Activated T-cell treated with anti-CD3 and anti-CD28 coated beads, Interleukin-2, amount 50 U/mL, for 4 hours (primary cell): ENCODE measurements at regions not wholly inside any gene's neighbourhood (a gene's known extent, or its start where the extent isn't known, plus 50 kb on each side); places are given as distances from the start of the nearest gene placed in this dataset.

ENCODE experiments used
- ATAC-seq, 2 donors: fragments of 200-7000 bp; cut with Tn5 transposase; one replicate each; pipeline ENCODE4 v1.10.0; 2021
- DNase-seq: peaks from one replicate; pipeline ENCODE4 v3.0.0-alpha.2; 2020
- H3K27me3 Mint-ChIP-seq: one replicate; pipeline ENCODE4 v1.8.0; 2021; ENCODE audit warnings: low read depth, mixed read lengths
- H3K36me3 Mint-ChIP-seq: one replicate; pipeline ENCODE4 v1.8.0; 2022; ENCODE audit warnings: mixed read lengths; ENCODE audit not compliant: insufficient read depth
- H3K4me1 Mint-ChIP-seq: one replicate; pipeline ENCODE4 v1.8.0; 2021; ENCODE audit warnings: low read depth, mixed read lengths
- H3K4me3 Mint-ChIP-seq: one replicate; pipeline ENCODE4 v1.8.0; 2021; ENCODE audit warnings: mild to moderate bottlenecking, moderate library complexity, mixed read lengths
- H3K9me3 Mint-ChIP-seq: one replicate; pipeline ENCODE4 v1.8.0; 2021; ENCODE audit warnings: mixed read lengths

- no peak for DNase-seq
- ATAC-seq, result no peak
- Mint-ChIP-seq H3K27me3 (peaks cover 4% of the 10 kb centered on the region), H3K9me3 (no peaks in the 10 kb centered on the region), H3K4me1 (no peaks in the 10 kb centered on the region), H3K4me3 (no peak overlapping the region), H3K36me3 (no peaks in the 10 kb centered on the region)
Measured at GRCh38 chr10:111440501-111440900, 363.7 kb downstream of the ADRA2A start.

GRCh38 chr10:111445667-111446066 is 368.8 kb downstream of the ADRA2A start:
- ATAC-seq (peak in 1 of 2 donors; percentile 14), DNase-seq (no peak)
- no peaks in the 10 kb centered on the region for H3K36me3 Mint-ChIP-seq
- peaks cover 1% of the 10 kb centered on the region for H3K27me3 Mint-ChIP-seq
- H3K9me3 Mint-ChIP-seq, result peaks cover 4% of the 10 kb centered on the region
- H3K4me1 Mint-ChIP-seq, result no peaks in the 10 kb centered on the region
- H3K4me3 Mint-ChIP-seq, result no peak overlapping the region

- ATAC-seq (no peak), DNase-seq (no peak)
- H3K9me3 Mint-ChIP-seq, result peaks cover 4% of the 10 kb centered on the region
- H3K4me1 Mint-ChIP-seq, result no peaks in the 10 kb centered on the region
- H3K36me3 Mint-ChIP-seq, result no peaks in the 10 kb centered on the region
- no peak overlapping the region for H3K4me3 Mint-ChIP-seq
- H3K27me3 Mint-ChIP-seq, result peaks cover 1% of the 10 kb centered on the region
Measured at GRCh38 chr10:111446966-111447365, 370.1 kb downstream of the ADRA2A start.

GRCh38 chr10:111452153-111452552 is 375.3 kb downstream of the ADRA2A start:
- Mint-ChIP-seq H3K36me3 (no peaks in the 10 kb centered on the region), H3K4me1 (no peaks in the 10 kb centered on the region), H3K27me3 (peaks cover 3% of the 10 kb centered on the region), H3K4me3 (no peak overlapping the region), H3K9me3 (peaks cover 4% of the 10 kb centered on the region)
- DNase-seq (no peak), ATAC-seq (no peak)

GRCh38 chr10:111455776-111456426 is 379.1 kb downstream of the ADRA2A start:
- Mint-ChIP-seq H3K4me1 (no peaks in the 10 kb centered on the region), H3K9me3 (no peaks in the 10 kb centered on the region), H3K27me3 (peaks cover 16% of the 10 kb centered on the region), H3K4me3 (no peak overlapping the region), H3K36me3 (no peaks in the 10 kb centered on the region)
- DNase-seq (no peak), ATAC-seq (no peak)

DNA sequence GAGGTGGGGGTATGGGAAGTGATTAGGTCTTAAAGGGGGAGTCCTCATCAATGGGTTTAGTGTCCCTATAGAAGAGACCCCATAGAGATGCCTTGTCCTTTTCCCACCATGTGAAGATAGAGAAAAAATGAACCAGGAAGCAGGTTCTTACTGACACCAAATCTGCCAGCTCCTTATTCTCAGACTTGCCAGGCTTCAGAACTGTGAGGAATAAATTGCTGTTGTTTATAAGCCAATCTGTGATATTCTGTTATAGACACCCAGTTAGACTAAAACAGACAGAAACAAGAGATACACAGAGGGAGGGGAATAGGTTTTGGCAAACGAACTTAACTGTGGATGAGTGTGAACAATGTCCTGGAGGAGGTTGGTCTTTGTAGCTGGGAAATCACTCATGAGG is 381.4 kb downstream of the ADRA2A start:
- DNase-seq (no peak), ATAC-seq (no peak)
- no peak overlapping the region for H3K4me3 Mint-ChIP-seq
- peaks cover 7% of the 10 kb centered on the region for H3K9me3 Mint-ChIP-seq
- H3K27me3 Mint-ChIP-seq, result peaks cover 16% of the 10 kb centered on the region
- no peaks in the 10 kb centered on the region for H3K4me1 Mint-ChIP-seq
- H3K36me3 Mint-ChIP-seq, result no peaks in the 10 kb centered on the region

DNA sequence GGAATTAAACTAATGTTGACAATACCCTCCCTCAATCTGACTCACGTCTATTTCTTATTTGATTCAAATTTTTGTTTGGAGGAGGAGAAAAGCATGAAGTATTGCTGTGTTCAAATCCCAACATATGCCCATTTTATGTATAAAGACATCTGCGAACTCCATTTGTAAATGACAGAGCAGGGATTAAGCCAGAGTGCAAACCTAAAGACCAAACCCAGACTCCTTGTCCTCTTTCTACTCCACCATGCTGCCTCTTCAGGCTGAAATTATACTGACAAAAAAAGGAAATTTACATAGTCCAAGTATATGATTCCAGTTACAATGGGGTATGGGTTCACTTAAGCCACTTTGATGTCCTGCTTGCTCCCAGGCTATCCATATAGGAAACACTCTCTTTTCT is 383.1 kb downstream of the ADRA2A start:
- peaks cover 7% of the 10 kb centered on the region for H3K9me3 Mint-ChIP-seq
- no peak for DNase-seq

GRCh38 chr10:111472445-111472844 is 395.6 kb downstream of the ADRA2A start:
- no peak for ATAC-seq
- H3K36me3 Mint-ChIP-seq, result no peaks in the 10 kb centered on the region
- H3K4me1 Mint-ChIP-seq, result no peaks in the 10 kb centered on the region
- H3K27me3 Mint-ChIP-seq, result peaks cover 6% of the 10 kb centered on the region
- no peak for DNase-seq
- H3K4me3 Mint-ChIP-seq, result no peak overlapping the region
- H3K9me3 Mint-ChIP-seq, result no peaks in the 10 kb centered on the region

More for the DNA sequence above, 383.1 kb downstream of the ADRA2A start:
- no peak overlapping the region for H3K4me3 Mint-ChIP-seq
- no peaks in the 10 kb centered on the region for H3K4me1 Mint-ChIP-seq
- peaks cover 19% of the 10 kb centered on the region for H3K27me3 Mint-ChIP-seq
- no peak for ATAC-seq
- no peaks in the 10 kb centered on the region for H3K36me3 Mint-ChIP-seq

DNA sequence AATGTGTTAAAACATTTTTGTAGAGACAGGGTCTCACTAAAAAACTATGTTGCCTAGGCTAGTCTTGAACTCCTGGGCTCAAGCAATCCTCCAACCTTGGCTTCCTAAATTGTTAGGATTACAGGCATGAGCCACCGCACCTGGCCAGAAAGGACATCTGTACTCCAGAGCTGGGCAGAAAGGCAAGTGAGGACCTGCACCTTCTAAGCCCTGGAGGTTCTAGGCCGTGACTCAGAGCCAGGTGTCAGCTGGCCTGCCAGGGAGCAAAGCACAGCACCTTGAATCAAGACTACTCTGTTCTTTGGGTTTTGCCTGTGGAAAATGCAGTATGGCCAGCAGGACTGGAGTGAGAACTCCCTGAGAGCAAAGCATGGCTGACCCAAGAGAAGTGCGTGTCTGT is 396.5 kb downstream of the ADRA2A start:
- no peak for DNase-seq
- no peak overlapping the region for H3K4me3 Mint-ChIP-seq
- no peaks in the 10 kb centered on the region for H3K9me3 Mint-ChIP-seq
- peaks cover 5% of the 10 kb centered on the region for H3K27me3 Mint-ChIP-seq
- H3K36me3 Mint-ChIP-seq, result no peaks in the 10 kb centered on the region
- ATAC-seq, result no peak
- no peaks in the 10 kb centered on the region for H3K4me1 Mint-ChIP-seq

- no peaks in the 10 kb centered on the region for H3K4me1 Mint-ChIP-seq
- DNase-seq (no peak), ATAC-seq (no peak)
- H3K27me3 Mint-ChIP-seq, result peaks cover 5% of the 10 kb centered on the region
- no peaks in the 10 kb centered on the region for H3K36me3 Mint-ChIP-seq
- no peak overlapping the region for H3K4me3 Mint-ChIP-seq
- H3K9me3 Mint-ChIP-seq, result no peaks in the 10 kb centered on the region
Measured at GRCh38 chr10:111474786-111475185, 398.0 kb downstream of the ADRA2A start.

GRCh38 chr10:111475720-111476119 is 398.9 kb downstream of the ADRA2A start:
- Mint-ChIP-seq H3K36me3 (no peaks in the 10 kb centered on the region), H3K4me1 (no peaks in the 10 kb centered on the region), H3K4me3 (no peak overlapping the region), H3K9me3 (no peaks in the 10 kb centered on the region), H3K27me3 (peaks cover 5% of the 10 kb centered on the region)
- no peak for ATAC-seq
- DNase-seq, result no peak

- DNase-seq (no peak), ATAC-seq (no peak)
- Mint-ChIP-seq H3K4me1 (no peaks in the 10 kb centered on the region), H3K27me3 (peaks cover 2% of the 10 kb centered on the region), H3K4me3 (no peak overlapping the region), H3K9me3 (no peaks in the 10 kb centered on the region), H3K36me3 (no peaks in the 10 kb centered on the region)
Measured at GRCh38 chr10:111478651-111479050, 401.8 kb downstream of the ADRA2A start.

GRCh38 chr10:111479966-111480365 is 403.1 kb downstream of the ADRA2A start:
- no peak for DNase-seq
- no peaks in the 10 kb centered on the region for H3K9me3 Mint-ChIP-seq
- no peak for ATAC-seq
- H3K4me3 Mint-ChIP-seq, result no peak overlapping the region
- H3K27me3 Mint-ChIP-seq, result no peaks in the 10 kb centered on the region
- H3K4me1 Mint-ChIP-seq, result no peaks in the 10 kb centered on the region
- H3K36me3 Mint-ChIP-seq, result no peaks in the 10 kb centered on the region

GRCh38 chr10:111481261-111481826 is 404.5 kb downstream of the ADRA2A start:
- Mint-ChIP-seq H3K27me3 (no peaks in the 10 kb centered on the region), H3K4me3 (no peak overlapping the region)
- ATAC-seq, result no peak

DNA sequence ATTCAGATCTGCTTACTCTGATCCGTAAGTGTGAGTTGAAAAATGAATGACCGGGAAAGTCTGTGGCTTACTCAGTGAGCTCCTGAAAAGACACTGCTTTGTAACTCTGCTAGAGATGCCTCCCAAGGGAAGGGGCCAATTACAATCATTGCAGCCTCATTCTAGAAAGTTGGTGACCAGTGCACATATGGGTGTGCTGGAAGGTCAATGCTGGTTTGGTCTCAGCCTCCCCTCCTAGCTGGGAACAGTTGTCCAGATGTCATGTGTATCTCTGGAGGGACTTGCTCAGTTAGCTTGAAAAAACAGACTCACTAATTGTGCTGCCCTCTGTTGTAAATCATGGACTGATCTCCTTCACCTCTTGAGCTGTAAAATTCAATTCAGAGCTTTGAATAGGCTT is 405.0 kb downstream of the ADRA2A start:
- no peaks in the 10 kb centered on the region for H3K27me3 Mint-ChIP-seq
- DNase-seq (no peak), ATAC-seq (no peak)
- no peaks in the 10 kb centered on the region for H3K36me3 Mint-ChIP-seq
- no peaks in the 10 kb centered on the region for H3K9me3 Mint-ChIP-seq
- H3K4me1 Mint-ChIP-seq, result no peaks in the 10 kb centered on the region
- H3K4me3 Mint-ChIP-seq, result no peak overlapping the region

More at GRCh38 chr10:111481261-111481826, 404.5 kb downstream of the ADRA2A start:
- DNase-seq, result no peak
- Mint-ChIP-seq H3K9me3 (no peaks in the 10 kb centered on the region), H3K4me1 (no peaks in the 10 kb centered on the region), H3K36me3 (no peaks in the 10 kb centered on the region)
